Right ventricle myocardium inferior (tissue), 1 donor: ENCODE measurements at regions not wholly inside any gene's neighbourhood (a gene's known extent, or its start where the extent isn't known, plus 50 kb on each side); places are given as distances from the start of the nearest gene placed in this dataset.

Experiments used
- ATAC-seq: fragments of 200-7000 bp; cut with Tn5 transposase; one replicate; pipeline ENCODE4 v1.9.1; 2020; ENCODE audit warnings: mild to moderate bottlenecking, moderate library complexity
- DNase-seq: peaks from one replicate; pipeline ENCODE4 v3.0.0; 2021; ENCODE audit errors: missing footprints
- intact Hi-C: fragments of 100-400 bp; cut with DNase I; formaldehyde crosslinking; loops from one replicate; pipeline ENCODE4 v1.11.0; 2022
- donor health status: DM: no; HTN: yes; CAD: no; lungs with severe emphysema.

- intact Hi-C loops: no loop called here
- DNase-seq: no peak
- no peak for ATAC-seq
Observed at GRCh38 chr17:77656054-77656453, 302.4 kb upstream of the TNRC6C start.

GRCh38 chr17:77657839-77658238 is 300.7 kb upstream of the TNRC6C start:
- DNase-seq (no peak), ATAC-seq (no peak)
- intact Hi-C loops: no loop called here

GRCh38 chr17:77660524-77660923 is 298.0 kb upstream of the TNRC6C start:
- ATAC-seq (no peak), DNase-seq (no peak)
- intact Hi-C loops: no loop called here

- ATAC-seq: no peak
- intact Hi-C loops: no loop called here
- DNase-seq: no peak
Observed at GRCh38 chr17:77662833-77663232, 295.7 kb upstream of the TNRC6C start.

GRCh38 chr17:77664097-77664729 is 294.3 kb upstream of the TNRC6C start:
- DNase-seq (no peak), ATAC-seq (no peak)
- intact Hi-C loops: no loop called here

- DNase-seq: no peak
- no peak for ATAC-seq
- intact Hi-C loops: no loop called here
Observed at GRCh38 chr17:77665833-77666232, 292.7 kb upstream of the TNRC6C start.

- ATAC-seq (no peak), DNase-seq (no peak)
- intact Hi-C loops: no loop called here
Observed at GRCh38 chr17:77666462-77666861, 292.0 kb upstream of the TNRC6C start.

GRCh38 chr17:77666881-77667395 is 291.6 kb upstream of the TNRC6C start:
- intact Hi-C loops: no loop called here
- ATAC-seq: no peak

GRCh38 chr17:77667478-77667877 is 291.0 kb upstream of the TNRC6C start:
- no peak for DNase-seq
- intact Hi-C loops: no loop called here
- no peak for ATAC-seq

More at GRCh38 chr17:77666881-77667395, 291.6 kb upstream of the TNRC6C start:
- DNase-seq: no peak

GRCh38 chr17:77668518-77668917 is 290.0 kb upstream of the TNRC6C start:
- ATAC-seq: no peak
- DNase-seq: no peak
- intact Hi-C loops: no loop called here

- DNase-seq: no peak
- intact Hi-C loops: no loop called here
- no peak for ATAC-seq
Observed at GRCh38 chr17:77670173-77670572, 288.3 kb upstream of the TNRC6C start.

GRCh38 chr17:77674358-77674757 is 284.1 kb upstream of the TNRC6C start:
- no peak for ATAC-seq

GRCh38 chr17:77675411-77675810 is 283.1 kb upstream of the TNRC6C start:
- ATAC-seq: no peak
- DNase-seq: no peak
- intact Hi-C loops: loop anchor here (5.0 kb wide), 1 partner anchor 133 kb away; no protein-coding TSS in a partner anchor

More at GRCh38 chr17:77674358-77674757, 284.1 kb upstream of the TNRC6C start:
- DNase-seq: no peak
- intact Hi-C loops: no loop called here

- intact Hi-C loops: loop anchor here (2.0 to 5.0 kb wide), 2 partner anchors 73 to 134 kb away; no protein-coding TSS in a partner anchor
- DNase-seq (no peak), ATAC-seq (no peak)
Observed at GRCh38 chr17:77675816-77676215, 282.7 kb upstream of the TNRC6C start.

GRCh38 chr17:77676237-77676661 is 282.3 kb upstream of the TNRC6C start:
- intact Hi-C loops: loop anchor here (2.0 to 5.0 kb wide), 2 partner anchors 73 to 134 kb away; no protein-coding TSS in a partner anchor
- ATAC-seq: peak; percentile 50

GRCh38 chr17:77677211-77677610 is 281.3 kb upstream of the TNRC6C start:
- intact Hi-C loops: loop anchor here (2.0 to 5.0 kb wide), 2 partner anchors 74 to 135 kb away; no protein-coding TSS in a partner anchor
- ATAC-seq (peak; percentile 21), DNase-seq (no peak)

More at GRCh38 chr17:77676237-77676661, 282.3 kb upstream of the TNRC6C start:
- DNase-seq: peak; percentile 80

- no peak for DNase-seq
- ATAC-seq: peak; percentile 43
- intact Hi-C loops: loop anchor here (2.0 to 5.0 kb wide), 2 partner anchors 75 to 135 kb away; no protein-coding TSS in a partner anchor
Observed at GRCh38 chr17:77677630-77678029, 280.9 kb upstream of the TNRC6C start.

GRCh38 chr17:77679589-77679988 is 278.9 kb upstream of the TNRC6C start:
- no peak for DNase-seq

GRCh38 chr17:77681861-77682260 is 276.6 kb upstream of the TNRC6C start:
- ATAC-seq (peak; percentile 79), DNase-seq (peak; percentile 90)
- intact Hi-C loops: loop anchor here (5.0 kb wide), 1 partner anchor 50 kb away; no protein-coding TSS in a partner anchor

More at GRCh38 chr17:77679589-77679988, 278.9 kb upstream of the TNRC6C start:
- no peak for ATAC-seq
- intact Hi-C loops: loop anchor here (5.0 kb wide), 1 partner anchor 137 kb away; no protein-coding TSS in a partner anchor
